Osteoblast (primary cell): ENCODE measurements at regions not wholly inside any gene's neighbourhood (a gene's known extent, or its start where the extent isn't known, plus 50 kb on each side); places are given as distances from the start of the nearest gene placed in this dataset.
"Not testable (repeated sequence)": the region's sequence is repeated elsewhere in the genome, so short reads cannot be mapped to it uniquely, and the experiment has no call there.

Experiments
- DNase-seq: peaks from one replicate; pipeline ENCODE4 v3.0.0; 2011; ENCODE audit warnings: low spot score, mixed read lengths; ENCODE audit not compliant: insufficient read length; ENCODE audit errors: missing footprints
- H2AFZ ChIP-seq: 2 replicates; pipeline ENCODE4 v1.6.0; 2011; ENCODE audit warnings: mild to moderate bottlenecking, low read length
- H3K27ac ChIP-seq: 2 replicates; pipeline ENCODE4 v1.5.1; 2011; ENCODE audit warnings: mild to moderate bottlenecking, low read depth, low read length, moderate library complexity
- H3K27me3 ChIP-seq: 2 replicates; pipeline ENCODE4 v1.6.0; 2012; ENCODE audit warnings: mild to moderate bottlenecking, control low read depth, inconsistent platforms, low read length, moderate library complexity; ENCODE audit not compliant: insufficient read depth
- H3K36me3 ChIP-seq: 2 replicates; pipeline ENCODE4 v1.5.1; 2011; ENCODE audit warnings: mild to moderate bottlenecking, low read length, control low read depth, moderate library complexity; ENCODE audit not compliant: insufficient read depth
- H3K4me1 ChIP-seq: 2 replicates; pipeline ENCODE4 v1.5.1; 2011; ENCODE audit warnings: mild to moderate bottlenecking, low read length, control low read depth, moderate library complexity; ENCODE audit not compliant: insufficient read depth
- H3K4me2 ChIP-seq: 2 replicates; pipeline ENCODE4 v1.6.0; 2011; ENCODE audit warnings: mild to moderate bottlenecking, low read length; ENCODE audit not compliant: insufficient read depth
- H3K4me3 ChIP-seq: fragments of 200-600 bp; sonication (generic); 3 replicates; pipeline ENCODE4 v1.5.1; 2012; ENCODE audit warnings: mild to moderate bottlenecking, low read length, inconsistent platforms; ENCODE audit not compliant: insufficient read depth
- H3K79me2 ChIP-seq: 2 replicates; pipeline ENCODE4 v1.6.0; 2012; ENCODE audit warnings: mild to moderate bottlenecking, low read length, control low read depth, inconsistent platforms; ENCODE audit not compliant: insufficient read depth
- H3K9me3 ChIP-seq: 2 replicates; pipeline ENCODE4 v1.5.1; 2011; ENCODE audit warnings: low read depth, low read length, control low read depth
- H4K20me1 ChIP-seq: 2 replicates; pipeline ENCODE4 v1.6.0; 2012; ENCODE audit warnings: mild to moderate bottlenecking, low read length, control low read depth; ENCODE audit not compliant: insufficient read depth
- CTCF ChIP-seq: IDR thresholded peaks from 2 replicates; pipeline ENCODE4 v1.5.1; 2011; ENCODE audit warnings: mild to moderate bottlenecking, low read depth, low read length, moderate library complexity; ENCODE audit errors: extremely low read depth

GRCh38 chr3:153404157-153404556 lies 242.1 kb downstream of the RAP2B start:
- Histone ChIP-seq H3K27ac (no peak overlapping the region), H3K4me1 (peaks cover 13% of the 10 kb centered on the region), H3K4me2 (no peak overlapping the region), H3K4me3 (no peak overlapping the region), H2AFZ (no peak overlapping the region), H3K9me3 (no peaks in the 10 kb centered on the region), H3K36me3 (no peaks in the 10 kb centered on the region), H3K27me3 (no peaks in the 10 kb centered on the region), H4K20me1 (no peaks in the 10 kb centered on the region), H3K79me2 (no peaks in the 10 kb centered on the region)
- DNase-seq, result no peak
- no peak for TF ChIP-seq CTCF

- H3K27me3 ChIP-seq, H4K20me1 ChIP-seq, H3K79me2 ChIP-seq, H3K27ac ChIP-seq, H3K9me3 ChIP-seq, H3K4me1 ChIP-seq, H3K36me3 ChIP-seq, H3K4me2 ChIP-seq, DNase-seq, H3K4me3 ChIP-seq, H2AFZ ChIP-seq: not testable (repeated sequence)
These were observed 243.3 kb downstream of the RAP2B start for GRCh38 chr3:153405320-153405719.

GRCh38 chr3:153410517-153410916 lies 248.5 kb downstream of the RAP2B start:
- Histone ChIP-seq H3K4me2 (no peak overlapping the region), H3K27me3 (no peaks in the 10 kb centered on the region), H3K4me1 (no peaks in the 10 kb centered on the region), H2AFZ (no peak overlapping the region), H3K79me2 (no peaks in the 10 kb centered on the region), H4K20me1 (no peaks in the 10 kb centered on the region), H3K4me3 (no peak overlapping the region), H3K9me3 (no peaks in the 10 kb centered on the region), H3K27ac (no peak overlapping the region), H3K36me3 (no peaks in the 10 kb centered on the region)
- TF ChIP-seq CTCF, result no peak
- no peak for DNase-seq

DNA sequence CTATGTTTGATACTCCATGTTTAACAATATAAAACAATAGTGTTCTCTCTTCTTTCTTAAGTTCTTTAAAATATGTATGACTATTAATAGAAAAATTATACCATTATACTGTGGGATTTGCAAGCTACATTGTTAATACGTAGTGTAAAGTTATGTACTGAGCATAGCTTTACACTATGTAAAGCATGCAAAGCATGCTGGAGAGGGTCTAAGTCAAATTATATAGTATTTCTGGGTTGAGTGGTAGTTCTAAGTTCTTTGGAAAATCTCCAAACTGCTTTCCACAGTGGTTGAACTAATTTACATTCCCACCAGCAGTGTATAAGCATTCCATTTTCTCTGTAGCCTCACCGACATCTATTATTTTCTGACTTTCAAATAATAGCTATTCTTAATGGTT lies 253.0 kb downstream of the RAP2B start:
- Histone ChIP-seq H3K36me3 (no peaks in the 10 kb centered on the region), H3K4me3 (no peak overlapping the region), H3K4me1 (no peaks in the 10 kb centered on the region), H3K27ac (no peak overlapping the region), H3K27me3 (no peaks in the 10 kb centered on the region), H3K9me3 (peaks cover 2% of the 10 kb centered on the region), H2AFZ (no peak overlapping the region), H3K79me2 (no peaks in the 10 kb centered on the region), H3K4me2 (no peak overlapping the region), H4K20me1 (no peaks in the 10 kb centered on the region)
- no peak for DNase-seq
- no peak for TF ChIP-seq CTCF

DNA sequence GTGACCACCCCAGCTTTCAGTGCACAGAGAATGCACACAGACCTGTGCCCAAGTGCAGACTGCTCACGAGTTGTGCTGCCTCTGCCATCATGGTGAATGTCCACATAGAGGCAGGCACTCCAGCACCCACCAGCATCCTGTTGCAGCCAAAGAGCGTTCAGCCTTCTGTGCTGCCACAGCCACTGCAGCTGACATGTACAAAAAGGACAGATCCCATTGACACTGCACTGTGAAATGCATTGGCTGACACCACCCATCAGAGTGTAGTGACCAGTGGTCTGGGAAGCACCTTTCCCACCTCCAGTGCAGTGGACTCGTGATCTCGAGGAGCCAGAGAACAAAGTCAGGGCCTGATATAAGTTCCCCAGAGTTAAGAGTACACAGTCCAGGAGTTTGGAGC lies 260.3 kb downstream of the RAP2B start:
- H3K79me2 ChIP-seq, result no peaks in the 10 kb centered on the region
- H3K4me1 ChIP-seq, result no peaks in the 10 kb centered on the region
- H4K20me1 ChIP-seq, result no peaks in the 10 kb centered on the region
- no peak overlapping the region for H3K4me2 ChIP-seq
- no peak overlapping the region for H3K4me3 ChIP-seq
- no peak overlapping the region for H3K27ac ChIP-seq
- no peaks in the 10 kb centered on the region for H3K27me3 ChIP-seq
- no peaks in the 10 kb centered on the region for H3K36me3 ChIP-seq
- TF ChIP-seq CTCF, result no peak
- no peak for DNase-seq
- H2AFZ ChIP-seq, result no peak overlapping the region
- H3K9me3 ChIP-seq, result peaks cover 4% of the 10 kb centered on the region

GRCh38 chr3:153423820-153424219 lies 261.8 kb downstream of the RAP2B start:
- not testable (repeated sequence) for H3K27ac ChIP-seq, H2AFZ ChIP-seq, H4K20me1 ChIP-seq, H3K27me3 ChIP-seq, H3K9me3 ChIP-seq, H3K79me2 ChIP-seq, DNase-seq, H3K4me2 ChIP-seq, H3K4me3 ChIP-seq, H3K36me3 ChIP-seq, H3K4me1 ChIP-seq
